ENCODE measurements at regions not wholly inside any gene's neighbourhood (a gene's known extent, or its start where the extent isn't known, plus 50 kb on each side); places are given as distances from the start of the nearest gene placed in this dataset.

DNA sequence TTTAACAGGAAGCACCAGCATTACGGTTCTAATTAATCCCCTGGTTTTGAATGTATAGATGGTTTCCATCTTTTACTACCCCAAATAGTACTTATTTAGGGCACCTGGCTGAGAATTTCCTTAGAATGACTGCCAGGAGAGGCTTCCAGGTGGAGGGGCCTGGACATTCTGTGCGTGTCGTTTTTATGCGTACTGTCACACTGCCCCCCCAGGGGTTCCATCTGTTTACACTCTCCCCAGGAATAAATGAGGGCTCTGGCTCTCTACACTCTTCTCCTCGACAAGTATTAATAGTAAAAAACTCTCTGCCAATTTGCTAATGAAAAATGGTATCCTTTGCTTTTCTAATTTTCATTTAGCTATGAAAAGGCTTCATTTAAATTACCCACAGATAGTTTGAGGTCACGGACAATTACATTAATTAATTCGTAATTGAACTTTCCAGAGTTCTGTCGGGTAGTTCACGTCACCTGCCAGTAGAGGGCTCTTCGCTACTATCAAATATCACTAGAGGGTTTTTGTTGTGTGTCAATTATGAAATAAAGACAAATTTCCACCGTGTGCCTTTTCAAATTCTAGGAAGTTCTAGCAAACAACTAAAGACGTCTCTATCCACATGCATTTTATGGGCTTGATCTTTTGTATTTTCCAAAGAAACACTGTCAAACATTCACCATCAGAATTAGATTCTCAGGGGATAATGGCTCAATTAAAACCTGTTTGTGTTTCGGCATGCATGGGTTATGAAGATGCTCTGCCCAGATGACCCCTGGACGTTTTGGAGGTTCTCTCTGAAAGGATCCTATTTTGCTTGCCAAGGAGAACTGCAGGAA, 88.8 kb upstream of the ASB18 start:
- TF ChIP-seq POLR2AphosphoS5 (IDR thresholded peaks at IDR 0.05) (no peak), POLR2A (IDR thresholded peaks at IDR 0.05) (no peak), EP300 (IDR thresholded peaks at IDR 0.05) (no peak)
- TF ChIP-seq, protein P1, sequence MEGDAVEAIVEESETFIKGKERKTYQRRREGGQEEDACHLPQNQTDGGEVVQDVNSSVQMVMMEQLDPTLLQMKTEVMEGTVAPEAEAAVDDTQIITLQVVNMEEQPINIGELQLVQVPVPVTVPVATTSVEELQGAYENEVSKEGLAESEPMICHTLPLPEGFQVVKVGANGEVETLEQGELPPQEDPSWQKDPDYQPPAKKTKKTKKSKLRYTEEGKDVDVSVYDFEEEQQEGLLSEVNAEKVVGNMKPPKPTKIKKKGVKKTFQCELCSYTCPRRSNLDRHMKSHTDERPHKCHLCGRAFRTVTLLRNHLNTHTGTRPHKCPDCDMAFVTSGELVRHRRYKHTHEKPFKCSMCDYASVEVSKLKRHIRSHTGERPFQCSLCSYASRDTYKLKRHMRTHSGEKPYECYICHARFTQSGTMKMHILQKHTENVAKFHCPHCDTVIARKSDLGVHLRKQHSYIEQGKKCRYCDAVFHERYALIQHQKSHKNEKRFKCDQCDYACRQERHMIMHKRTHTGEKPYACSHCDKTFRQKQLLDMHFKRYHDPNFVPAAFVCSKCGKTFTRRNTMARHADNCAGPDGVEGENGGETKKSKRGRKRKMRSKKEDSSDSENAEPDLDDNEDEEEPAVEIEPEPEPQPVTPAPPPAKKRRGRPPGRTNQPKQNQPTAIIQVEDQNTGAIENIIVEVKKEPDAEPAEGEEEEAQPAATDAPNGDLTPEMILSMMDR (IDR thresholded peaks at IDR 0.05), result peak; percentile 59 to 84 (median 80)
- ATAC-seq (ENCODE audit: low FRiP score in 2 of 2) (peak in 1 of 2 donors; percentile 71), DNase-seq (no peak)
- 19 to 20% methylated on average over 14 of the region's 14 CpGs for WGBS, 2 donors
- Histone ChIP-seq H3K4me3 (no peak overlapping the region), H3K36me3 (no peaks in the 10 kb centered on the region), H3K9me3 (no peaks in the 10 kb centered on the region), H3K27ac (no peak overlapping the region), H3K27me3 (no peaks in the 10 kb centered on the region), H3K4me1 (no peaks in the 10 kb centered on the region)

DNA sequence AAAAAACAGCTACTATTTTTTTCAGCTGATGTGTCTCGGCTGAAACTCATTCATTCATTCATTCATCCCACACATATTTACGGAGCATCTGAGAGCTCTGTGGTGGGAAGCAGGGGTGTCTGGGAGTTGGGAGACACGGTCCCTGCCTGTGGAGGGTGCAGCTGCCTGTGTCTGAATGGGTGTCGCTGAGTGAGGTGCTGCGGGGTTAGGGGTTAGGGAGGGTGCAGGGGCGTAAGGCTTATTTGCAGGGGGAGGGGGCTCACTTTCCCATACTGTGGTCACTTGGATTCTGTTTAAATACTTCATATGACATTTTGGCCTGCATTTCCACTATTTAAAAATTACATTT, 89.4 kb upstream of the ASB18 start:
- Histone ChIP-seq H3K4me1 (no peaks in the 10 kb centered on the region), H3K9me3 (no peaks in the 10 kb centered on the region), H3K36me3 (no peaks in the 10 kb centered on the region), H3K27me3 (no peaks in the 10 kb centered on the region), H3K27ac (no peak overlapping the region), H3K4me3 (no peak overlapping the region)
- WGBS, 2 donors, result 76 to 84% methylated on average over 6 of the region's 6 CpGs
- no peak for TF ChIP-seq EP300 (IDR thresholded peaks at IDR 0.05)
- TF ChIP-seq, protein P1 (IDR thresholded peaks at IDR 0.05), result no peak
- TF ChIP-seq POLR2A (IDR thresholded peaks at IDR 0.05), result no peak
- TF ChIP-seq POLR2AphosphoS5 (IDR thresholded peaks at IDR 0.05), result no peak
- no peak for DNase-seq
- ATAC-seq (ENCODE audit: low FRiP score in 2 of 2), result no peak

DNA sequence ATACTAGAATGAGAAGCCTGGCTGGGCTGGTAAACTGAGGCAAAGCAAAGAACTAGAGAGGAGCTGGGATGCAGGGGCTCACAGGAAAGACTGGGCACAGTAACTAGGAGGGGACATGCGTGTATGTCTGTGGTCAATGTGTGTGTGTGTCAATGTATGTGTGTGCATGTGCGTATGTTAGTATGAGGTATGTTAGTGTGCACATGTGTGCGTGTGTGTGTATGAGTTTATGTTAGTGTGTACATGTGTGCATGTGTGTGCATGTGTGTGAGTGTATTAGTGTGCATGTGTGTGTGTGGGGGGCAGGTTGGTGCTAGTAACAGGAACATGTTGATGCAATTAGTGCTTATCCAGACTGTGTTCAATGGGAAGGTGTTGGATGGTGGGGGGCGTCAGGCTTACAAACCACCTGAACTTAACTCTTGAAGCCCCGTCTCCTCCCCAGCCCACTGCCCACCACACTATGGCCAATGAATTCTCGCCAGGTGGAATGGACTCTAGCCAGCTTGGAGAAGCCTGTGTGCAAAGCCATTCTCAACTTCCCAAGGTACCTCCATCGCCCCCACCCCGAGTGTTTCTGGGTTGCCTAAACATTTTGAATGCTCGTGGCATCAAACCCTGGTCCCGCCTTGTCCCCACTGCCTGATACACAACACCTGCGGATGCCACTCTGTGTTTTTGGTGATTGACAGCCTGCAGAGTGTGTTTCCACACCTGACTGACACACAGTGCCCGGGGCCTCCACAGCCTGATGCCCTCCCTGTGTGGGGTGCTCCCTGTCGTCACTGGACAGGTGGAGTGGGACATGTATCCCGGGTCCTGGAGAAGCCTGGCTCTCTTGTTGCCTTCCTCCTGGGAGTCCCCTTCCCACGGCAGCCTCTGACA, 90.1 kb upstream of the ASB18 start:
- Histone ChIP-seq H3K27ac (no peak overlapping the region), H3K27me3 (no peaks in the 10 kb centered on the region), H3K4me3 (no peak overlapping the region), H3K4me1 (no peaks in the 10 kb centered on the region), H3K9me3 (no peaks in the 10 kb centered on the region), H3K36me3 (no peaks in the 10 kb centered on the region)
- no peak for TF ChIP-seq POLR2A (IDR thresholded peaks at IDR 0.05)
- TF ChIP-seq, protein P1 (IDR thresholded peaks at IDR 0.05), result no peak
- TF ChIP-seq POLR2AphosphoS5 (IDR thresholded peaks at IDR 0.05), result no peak
- TF ChIP-seq EP300 (IDR thresholded peaks at IDR 0.05), result no peak
- ATAC-seq (ENCODE audit: low FRiP score in 2 of 2) (peak in 1 of 2 donors; percentile 6), DNase-seq (peak in 1 of 2 donors; percentile 28)
- WGBS, 2 donors, result 81 to 84% methylated on average over 15 of the region's 15 CpGs

DNA sequence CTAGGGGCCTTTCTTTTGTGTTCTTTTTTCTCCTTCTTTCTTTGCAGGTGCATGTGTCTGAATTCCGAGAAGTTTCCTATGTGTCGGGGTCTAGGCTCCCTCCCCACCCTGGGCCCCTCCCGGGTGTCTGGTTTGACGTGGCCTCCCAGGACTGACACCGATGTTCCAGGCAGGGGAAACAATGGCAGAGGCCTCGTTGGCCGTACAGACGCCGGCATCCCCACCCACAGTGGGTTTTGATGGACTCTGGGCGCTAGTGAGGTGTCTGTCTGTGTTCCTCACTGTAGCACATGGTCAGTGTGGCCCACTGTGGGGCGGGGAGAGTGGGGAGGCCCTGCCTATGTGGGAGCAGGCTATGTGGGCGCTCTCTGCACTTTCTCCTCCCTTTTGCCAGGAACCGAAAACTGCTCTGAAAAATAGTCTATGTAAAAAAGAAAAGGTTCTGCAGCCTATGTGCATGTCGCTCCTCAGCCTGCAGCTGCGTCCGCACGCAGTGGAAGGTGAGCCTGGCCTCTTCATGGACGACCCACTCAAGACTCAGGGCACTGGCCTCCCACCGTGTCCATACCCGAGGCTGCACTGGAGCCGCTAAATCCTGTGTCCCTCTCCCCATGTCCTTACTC, 90.9 kb upstream of the ASB18 start:
- Histone ChIP-seq H3K27me3 (no peaks in the 10 kb centered on the region), H3K27ac (no peak overlapping the region), H3K4me3 (no peak overlapping the region), H3K4me1 (no peaks in the 10 kb centered on the region), H3K36me3 (no peaks in the 10 kb centered on the region), H3K9me3 (no peaks in the 10 kb centered on the region)
- ATAC-seq (ENCODE audit: low FRiP score in 2 of 2) (peak in 1 of 2 donors; percentile 7), DNase-seq (peak in 1 of 2 donors; percentile 43)
- TF ChIP-seq POLR2A (IDR thresholded peaks at IDR 0.05), result no peak
- no peak for TF ChIP-seq EP300 (IDR thresholded peaks at IDR 0.05)
- TF ChIP-seq POLR2AphosphoS5 (IDR thresholded peaks at IDR 0.05), result no peak
- TF ChIP-seq, protein P1 (IDR thresholded peaks at IDR 0.05), result no peak
- 91 to 93% methylated on average over 15 to 21 of the region's 21 CpGs for WGBS, 2 donors
